Neural cell (in vitro differentiated cells): ENCODE measurements at regions not wholly inside any gene's neighbourhood (a gene's known extent, or its start where the extent isn't known, plus 50 kb on each side); places are given as distances from the start of the nearest gene placed in this dataset.

Source experiments
- EP300 ChIP-seq: fragments of 450-650 bp; conservative IDR thresholded peaks from 2 replicates; pipeline ENCODE4 v1.6.1; 2014; ENCODE audit warnings: antibody characterized with exemption, mild to moderate bottlenecking, moderate library complexity; ENCODE audit not compliant: poor library complexity, severe bottlenecking
- EZH2 ChIP-seq: fragments of 200-600, 300-800 bp; shearing (Covaris generic), sonication (generic); IDR thresholded peaks from 2 replicates; pipeline ENCODE4 v1.6.1; 2014; ENCODE audit warnings: antibody characterized with exemption, low read length, borderline replicate concordance, mild to moderate bottlenecking; ENCODE audit not compliant: insufficient read depth, poor library complexity, severe bottlenecking
- MXI1 ChIP-seq: fragments of 450-650 bp; conservative IDR thresholded peaks from 2 replicates; pipeline ENCODE4 v1.6.1; 2014; ENCODE audit warnings: antibody characterized with exemption, mild to moderate bottlenecking; ENCODE audit not compliant: poor library complexity, severe bottlenecking
- POLR2AphosphoS5 ChIP-seq: IDR thresholded peaks from 2 replicates; pipeline ENCODE4 v1.6.1; 2012
- RAD21 ChIP-seq: fragments of 450-650 bp; conservative IDR thresholded peaks from 2 replicates; pipeline ENCODE4 v1.6.1; 2014; ENCODE audit warnings: antibody characterized with exemption, mild to moderate bottlenecking, moderate library complexity
- TAF1 ChIP-seq: IDR thresholded peaks from 2 replicates; pipeline ENCODE4 v1.6.1; 2012; ENCODE audit warnings: low read depth
- TF ChIP-seq, protein P1 (sequence below): fragments of 450-650 bp; IDR thresholded peaks from 2 replicates; pipeline ENCODE4 v1.5.1; 2014; ENCODE audit warnings: antibody characterized with exemption, mild to moderate bottlenecking, moderate library complexity; ENCODE audit not compliant: poor library complexity, severe bottlenecking
- TF ChIP-seq, protein P2 (sequence below): IDR thresholded peaks from 2 replicates; pipeline ENCODE4 v1.6.1; 2012; ENCODE audit warnings: borderline replicate concordance

DNA sequence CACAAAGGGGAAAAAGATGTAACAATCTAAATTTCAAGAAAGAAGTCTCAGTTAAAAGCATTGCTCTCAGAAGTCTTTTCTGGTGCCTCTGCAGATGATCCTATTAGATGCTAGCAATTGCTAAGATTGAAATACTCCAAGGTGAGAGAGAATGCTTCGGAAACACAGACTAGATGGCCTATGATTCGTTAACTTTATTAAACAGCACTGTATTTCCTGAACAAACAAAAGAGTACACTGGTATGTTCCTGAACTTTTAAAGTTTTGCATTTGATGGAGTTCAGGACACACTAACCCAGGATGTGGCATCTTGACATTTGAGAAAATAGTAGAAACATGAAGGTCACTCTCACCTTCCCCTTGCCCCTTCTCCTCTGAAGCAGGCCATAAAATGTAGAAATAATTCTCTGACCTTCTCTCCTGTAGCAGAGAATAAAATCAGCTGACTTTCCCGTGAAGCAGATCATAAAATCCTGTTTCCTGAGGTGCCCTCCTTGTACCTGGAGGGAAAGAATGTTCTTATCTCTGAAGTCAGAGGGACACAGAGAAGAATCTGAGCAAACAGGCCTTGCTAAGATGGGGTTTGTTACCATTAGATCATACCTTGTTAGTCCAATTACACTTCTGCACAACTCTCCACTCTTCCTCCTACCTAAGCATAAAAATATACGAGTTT lies 142.9 kb upstream of the USP25 start:
- TF ChIP-seq, protein P1, sequence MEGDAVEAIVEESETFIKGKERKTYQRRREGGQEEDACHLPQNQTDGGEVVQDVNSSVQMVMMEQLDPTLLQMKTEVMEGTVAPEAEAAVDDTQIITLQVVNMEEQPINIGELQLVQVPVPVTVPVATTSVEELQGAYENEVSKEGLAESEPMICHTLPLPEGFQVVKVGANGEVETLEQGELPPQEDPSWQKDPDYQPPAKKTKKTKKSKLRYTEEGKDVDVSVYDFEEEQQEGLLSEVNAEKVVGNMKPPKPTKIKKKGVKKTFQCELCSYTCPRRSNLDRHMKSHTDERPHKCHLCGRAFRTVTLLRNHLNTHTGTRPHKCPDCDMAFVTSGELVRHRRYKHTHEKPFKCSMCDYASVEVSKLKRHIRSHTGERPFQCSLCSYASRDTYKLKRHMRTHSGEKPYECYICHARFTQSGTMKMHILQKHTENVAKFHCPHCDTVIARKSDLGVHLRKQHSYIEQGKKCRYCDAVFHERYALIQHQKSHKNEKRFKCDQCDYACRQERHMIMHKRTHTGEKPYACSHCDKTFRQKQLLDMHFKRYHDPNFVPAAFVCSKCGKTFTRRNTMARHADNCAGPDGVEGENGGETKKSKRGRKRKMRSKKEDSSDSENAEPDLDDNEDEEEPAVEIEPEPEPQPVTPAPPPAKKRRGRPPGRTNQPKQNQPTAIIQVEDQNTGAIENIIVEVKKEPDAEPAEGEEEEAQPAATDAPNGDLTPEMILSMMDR: no peak
- TF ChIP-seq EP300 (no peak), EZH2 (no peak), MXI1 (no peak), POLR2AphosphoS5 (no peak), RAD21 (no peak), TAF1 (no peak)
- TF ChIP-seq, protein P2, sequence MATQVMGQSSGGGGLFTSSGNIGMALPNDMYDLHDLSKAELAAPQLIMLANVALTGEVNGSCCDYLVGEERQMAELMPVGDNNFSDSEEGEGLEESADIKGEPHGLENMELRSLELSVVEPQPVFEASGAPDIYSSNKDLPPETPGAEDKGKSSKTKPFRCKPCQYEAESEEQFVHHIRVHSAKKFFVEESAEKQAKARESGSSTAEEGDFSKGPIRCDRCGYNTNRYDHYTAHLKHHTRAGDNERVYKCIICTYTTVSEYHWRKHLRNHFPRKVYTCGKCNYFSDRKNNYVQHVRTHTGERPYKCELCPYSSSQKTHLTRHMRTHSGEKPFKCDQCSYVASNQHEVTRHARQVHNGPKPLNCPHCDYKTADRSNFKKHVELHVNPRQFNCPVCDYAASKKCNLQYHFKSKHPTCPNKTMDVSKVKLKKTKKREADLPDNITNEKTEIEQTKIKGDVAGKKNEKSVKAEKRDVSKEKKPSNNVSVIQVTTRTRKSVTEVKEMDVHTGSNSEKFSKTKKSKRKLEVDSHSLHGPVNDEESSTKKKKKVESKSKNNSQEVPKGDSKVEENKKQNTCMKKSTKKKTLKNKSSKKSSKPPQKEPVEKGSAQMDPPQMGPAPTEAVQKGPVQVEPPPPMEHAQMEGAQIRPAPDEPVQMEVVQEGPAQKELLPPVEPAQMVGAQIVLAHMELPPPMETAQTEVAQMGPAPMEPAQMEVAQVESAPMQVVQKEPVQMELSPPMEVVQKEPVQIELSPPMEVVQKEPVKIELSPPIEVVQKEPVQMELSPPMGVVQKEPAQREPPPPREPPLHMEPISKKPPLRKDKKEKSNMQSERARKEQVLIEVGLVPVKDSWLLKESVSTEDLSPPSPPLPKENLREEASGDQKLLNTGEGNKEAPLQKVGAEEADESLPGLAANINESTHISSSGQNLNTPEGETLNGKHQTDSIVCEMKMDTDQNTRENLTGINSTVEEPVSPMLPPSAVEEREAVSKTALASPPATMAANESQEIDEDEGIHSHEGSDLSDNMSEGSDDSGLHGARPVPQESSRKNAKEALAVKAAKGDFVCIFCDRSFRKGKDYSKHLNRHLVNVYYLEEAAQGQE: no peak
